PC-3 (cell line): ENCODE measurements at regions not wholly inside any gene's neighbourhood (a gene's known extent, or its start where the extent isn't known, plus 50 kb on each side); places are given as distances from the start of the nearest gene placed in this dataset.
"Not testable (repeated sequence)": the region's sequence is repeated elsewhere in the genome, so short reads cannot be mapped to it uniquely, and the experiment has no call there.

Source experiments
- ATAC-seq: fragments of 200-7000 bp; cut with Tn5 transposase; 2 replicates; pipeline ENCODE4 v1.9.1; 2020; ENCODE audit warnings: mild to moderate bottlenecking, moderate library complexity
- BruUV-seq: library from RNA; stranded (reverse); fragments of 400-500 nt; replicated peaks from 2 replicates; lab custom pipeline; 2021; lab: Mats Ljungman, UMichigan
- CTCF ChIA-PET: fragments of 300-600 bp; sonication (Branson Sonifier 250); formaldehyde crosslinking; loops from one replicate; lab custom pipeline; 2022; ENCODE audit warnings: antibody characterized with exemption; lab: Charles Lee
- POLR2A ChIA-PET: fragments of 300-600 bp; sonication (Branson Sonifier 250); formaldehyde crosslinking; loops from one replicate; lab custom pipeline; 2022; ENCODE audit warnings: antibody characterized with exemption; ENCODE audit not compliant: unreplicated experiment; lab: Charles Lee
- DNase-seq: peaks from one replicate; pipeline ENCODE4 v3.0.0-alpha.2; 2015
- H2AFZ ChIP-seq: fragments of 300-600 bp; sonication (generic); 2 replicates; pipeline ENCODE4 v1.6.0; 2016; ENCODE audit warnings: antibody characterized with exemption, low read length
- H3F3A ChIP-seq: fragments of 300-600 bp; sonication (generic); one replicate; pipeline ENCODE4 v1.6.0; 2017; ENCODE audit warnings: antibody characterized with exemption, low read length, control low read depth, mild to moderate bottlenecking; ENCODE audit not compliant: unreplicated experiment
- H3K27ac ChIP-seq: fragments of 300-600 bp; sonication (generic); 2 replicates; pipeline ENCODE4 v1.5.1; 2016; ENCODE audit warnings: mild to moderate bottlenecking, low read length
- H3K27me3 ChIP-seq: fragments of 300-600 bp; sonication (generic); 2 replicates; pipeline ENCODE4 v1.6.1; 2016; ENCODE audit warnings: low read length, mixed read lengths
- H3K36me3 ChIP-seq: fragments of 300-600 bp; sonication (generic); 2 replicates; pipeline ENCODE4 v1.6.1; 2016; ENCODE audit warnings: low read depth, mixed run types, low read length, mixed read lengths
- H3K4me1 ChIP-seq: fragments of 300-600 bp; sonication (generic); 2 replicates; pipeline ENCODE4 v1.5.1; 2016; ENCODE audit warnings: low read length; ENCODE audit not compliant: insufficient read depth
- H3K4me2 ChIP-seq: fragments of 300-600 bp; sonication (generic); 2 replicates; pipeline ENCODE4 v1.6.0; 2016; ENCODE audit warnings: low read length
- H3K4me3 ChIP-seq: fragments of 300-600 bp; sonication (generic); 2 replicates; pipeline ENCODE4 v1.5.1; 2016; ENCODE audit warnings: mild to moderate bottlenecking, low read length, mixed read lengths
- H3K79me2 ChIP-seq: fragments of 300-600 bp; sonication (generic); 2 replicates; pipeline ENCODE4 v1.6.1; 2017; ENCODE audit warnings: low read length, mixed read lengths
- H3K9ac ChIP-seq: fragments of 300-600 bp; sonication (generic); 2 replicates; pipeline ENCODE4 v1.6.0; 2016; ENCODE audit warnings: mild to moderate bottlenecking, low read length
- H3K9me2 ChIP-seq: fragments of 300-600 bp; sonication (generic); replicated peaks from 2 replicates; pipeline ENCODE4 v1.6.1; 2016; ENCODE audit warnings: mixed run types, low read length, mixed read lengths
- H3K9me3 ChIP-seq: fragments of 300-600 bp; sonication (generic); 2 replicates; pipeline ENCODE4 v1.6.1; 2016; ENCODE audit warnings: low read length, mixed read lengths
- H4K20me1 ChIP-seq: fragments of 300-600 bp; sonication (generic); 2 replicates; pipeline ENCODE4 v1.6.1; 2016; ENCODE audit warnings: low read length, mixed read lengths
- CTCF ChIP-seq: fragments of 300-600 bp; sonication (generic); conservative IDR thresholded peaks from 2 replicates; pipeline ENCODE4 v1.5.1; 2017; ENCODE audit warnings: antibody characterized with exemption, low read depth, mild to moderate bottlenecking, low read length
- EZH2 ChIP-seq: fragments of 300-600 bp; sonication (generic); IDR thresholded peaks from one replicate; pipeline ENCODE4 v1.6.1; 2017; ENCODE audit warnings: antibody characterized with exemption, mild to moderate bottlenecking, low read length; ENCODE audit not compliant: unreplicated experiment
- EZH2phosphoT487 ChIP-seq: fragments of 300-600 bp; sonication (generic); IDR thresholded peaks from 2 replicates; pipeline ENCODE4 v1.6.1; 2018; ENCODE audit warnings: mild to moderate bottlenecking, antibody characterized with exemption, low read length, borderline replicate concordance
- intact Hi-C: fragments of 100-400 bp; cut with micrococcal nuclease; formaldehyde crosslinking; loops from 2 replicates; pipeline ENCODE4 v1.9.0; 2023

DNA sequence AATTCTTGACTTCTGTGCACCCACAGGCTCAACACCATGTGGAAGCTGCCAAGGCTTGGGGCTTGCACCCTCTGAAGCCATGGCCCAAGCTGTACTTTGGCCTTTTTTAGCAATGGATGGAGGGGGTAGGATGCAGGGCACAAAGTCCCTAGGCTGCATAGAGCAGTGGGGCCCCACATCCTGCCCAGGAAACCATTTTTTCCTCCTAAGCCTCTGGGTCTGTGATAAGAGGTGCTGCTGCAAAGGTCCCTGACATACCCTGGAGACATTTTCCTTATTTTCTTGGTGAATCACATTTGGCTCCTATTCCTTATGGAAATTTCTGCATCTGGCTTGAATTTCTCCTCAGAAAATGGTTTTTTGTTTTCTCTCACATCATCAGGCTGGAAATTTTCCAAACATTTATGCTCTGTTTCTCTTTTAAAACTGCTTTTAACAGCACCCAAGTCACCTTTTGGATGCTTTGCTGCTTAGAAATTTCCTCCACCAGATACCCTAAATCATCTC lies 482.7 kb upstream of the TLE4 start:
- ChIA-PET POLR2A (no interaction called here), CTCF (no interaction called here)
- Histone ChIP-seq H3K36me3 (no peaks in the 10 kb centered on the region), H3K4me3 (no peak overlapping the region), H4K20me1 (no peaks in the 10 kb centered on the region), H3K4me2 (no peak overlapping the region), H3K79me2 (no peaks in the 10 kb centered on the region), H3K9me2 (no peaks in the 10 kb centered on the region), H3K4me1 (no peaks in the 10 kb centered on the region), H3F3A (no peaks in the 10 kb centered on the region), H3K9me3 (no peaks in the 10 kb centered on the region), H3K27me3 (no peaks in the 10 kb centered on the region), H3K27ac (no peak overlapping the region), H2AFZ (no peak overlapping the region), H3K9ac (no peak overlapping the region)
- TF ChIP-seq EZH2phosphoT487 (no peak), EZH2 (no peak), CTCF (no peak)
- DNase-seq (no peak), ATAC-seq (no peak)
- intact Hi-C loops: no loop called here
- BruUV-seq: no TSS peak

DNA sequence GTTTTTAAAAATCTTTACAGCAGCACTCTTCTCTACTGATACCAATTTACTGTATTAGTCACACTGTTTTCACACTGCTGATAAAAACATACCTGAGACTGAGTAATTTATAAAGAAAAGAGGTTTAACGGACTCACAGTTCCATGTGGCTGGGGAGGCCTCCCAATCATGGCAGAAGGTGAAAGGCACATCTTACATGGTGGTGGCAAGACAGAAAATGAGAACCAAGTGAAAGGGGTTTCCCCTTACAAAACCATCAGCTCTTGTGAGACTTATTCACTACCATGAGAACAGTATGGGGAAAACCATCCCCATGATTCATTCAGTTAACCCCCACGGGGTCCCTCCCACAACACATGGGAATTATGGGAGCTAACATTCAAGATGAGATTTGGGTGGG lies 481.9 kb upstream of the TLE4 start:
- H3K9me2 ChIP-seq, H3K9ac ChIP-seq, ATAC-seq, POLR2A ChIA-PET, CTCF ChIA-PET, H3F3A ChIP-seq, H3K79me2 ChIP-seq, H3K4me1 ChIP-seq, H4K20me1 ChIP-seq, BruUV-seq, H3K27ac ChIP-seq, H3K9me3 ChIP-seq, H3K4me3 ChIP-seq, H2AFZ ChIP-seq, intact Hi-C loops, H3K27me3 ChIP-seq, H3K4me2 ChIP-seq, DNase-seq, H3K36me3 ChIP-seq: not testable (repeated sequence)

DNA sequence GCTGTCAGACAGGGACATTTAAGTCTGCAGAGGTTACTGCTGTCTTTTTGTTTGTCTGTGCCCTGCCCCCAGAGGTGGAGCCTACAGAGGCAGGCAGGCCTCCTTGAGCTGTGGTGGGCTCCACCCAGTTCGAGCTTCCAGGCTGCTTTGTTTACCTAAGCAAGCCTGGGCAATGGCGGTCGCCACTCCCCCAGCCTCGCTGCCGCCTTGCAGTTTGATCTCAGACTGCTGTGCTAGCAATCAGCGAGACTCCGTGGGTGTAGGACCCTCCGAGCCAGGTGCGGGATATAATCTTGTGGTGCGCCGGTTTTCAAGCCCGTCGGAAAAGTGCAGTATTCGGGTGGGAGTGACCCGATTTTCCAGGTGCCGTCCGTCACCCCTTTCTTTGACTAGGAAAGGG lies 468.5 kb upstream of the TLE4 start:
- not testable (repeated sequence) for BruUV-seq

GRCh38 chr9:79104216-79104615 lies 467.5 kb upstream of the TLE4 start:
- intact Hi-C loops: no loop called here
- H3K9ac ChIP-seq: no peak overlapping the region
- no peaks in the 10 kb centered on the region for H3F3A ChIP-seq
- H3K9me3 ChIP-seq: no peaks in the 10 kb centered on the region
- ChIA-PET POLR2A (no interaction called here), CTCF (no interaction called here)
- ATAC-seq (no peak), DNase-seq (no peak)
- H4K20me1 ChIP-seq: no peaks in the 10 kb centered on the region
- H3K27ac ChIP-seq: no peak overlapping the region
- TF ChIP-seq EZH2 (no peak), CTCF (no peak), EZH2phosphoT487 (no peak)
- no peak overlapping the region for H2AFZ ChIP-seq
- H3K79me2 ChIP-seq: no peaks in the 10 kb centered on the region
- no peaks in the 10 kb centered on the region for H3K27me3 ChIP-seq
- no peaks in the 10 kb centered on the region for H3K9me2 ChIP-seq
- no peak overlapping the region for H3K4me2 ChIP-seq
- H3K4me1 ChIP-seq: no peaks in the 10 kb centered on the region
- BruUV-seq: no TSS peak
- no peaks in the 10 kb centered on the region for H3K36me3 ChIP-seq
- H3K4me3 ChIP-seq: no peak overlapping the region

More for the DNA sequence above, 468.5 kb upstream of the TLE4 start:
- H3K9ac ChIP-seq, H3K4me3 ChIP-seq, H3K27ac ChIP-seq, H3K4me2 ChIP-seq, H3F3A ChIP-seq, H3K4me1 ChIP-seq, H4K20me1 ChIP-seq, ATAC-seq, CTCF ChIA-PET, H3K9me2 ChIP-seq, H3K36me3 ChIP-seq, H2AFZ ChIP-seq, intact Hi-C loops, H3K27me3 ChIP-seq, DNase-seq, H3K9me3 ChIP-seq, H3K79me2 ChIP-seq, POLR2A ChIA-PET: not testable (repeated sequence)
